ENCODE measurements at regions not wholly inside any gene's neighbourhood (a gene's known extent, or its start where the extent isn't known, plus 50 kb on each side); places are given as distances from the start of the nearest gene placed in this dataset.
"Not testable (repeated sequence)": the region's sequence is repeated elsewhere in the genome, so short reads cannot be mapped to it uniquely, and the experiment has no call there.

DNA sequence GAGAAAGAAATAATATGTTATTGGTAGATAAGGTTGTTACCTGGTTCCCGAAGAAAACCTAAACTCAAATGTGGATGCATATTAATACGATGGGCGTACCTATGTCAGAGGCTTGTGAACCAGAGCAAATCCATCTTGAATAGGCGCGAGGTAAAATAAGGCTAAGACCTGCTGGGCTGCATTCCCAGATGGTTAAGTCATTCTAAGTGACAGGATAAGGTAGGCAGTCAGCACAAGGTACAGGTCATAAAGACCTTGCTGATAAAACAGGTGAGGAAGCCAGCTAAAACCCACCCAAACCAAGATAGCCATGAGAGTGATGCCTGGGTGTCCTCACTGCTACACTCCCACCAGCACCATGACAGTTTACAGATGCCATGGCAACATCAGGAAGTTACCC, 1400.1 kb downstream of the CDH8 start:
- Histone ChIP-seq H3K27ac (ENCODE audit: low read depth, low read length) (no peak overlapping the region), H3K27me3 (ENCODE audit: control insufficient read depth in 3 of 3, insufficient read depth in 3 of 3, low read length in 3 of 3) (no peaks in the 10 kb centered on the region), H3K9me3 (ENCODE audit: control insufficient read depth in 3 of 3, low read length in 3 of 3) (peaks cover 0 to 3% (median 0%) of the 10 kb centered on the region in 3 donors), H3K4me3 (ENCODE audit: low read length in 3 of 3) (no peak overlapping the region), H3K9ac (ENCODE audit: low read depth in 1 of 3, low read length in 3 of 3) (no peak overlapping the region), H3K4me1 (ENCODE audit: control insufficient read depth in 3 of 3, insufficient read depth in 3 of 3, low read length in 3 of 3) (no peaks in the 10 kb centered on the region), H3K36me3 (ENCODE audit: control insufficient read depth in 3 of 3, insufficient read depth in 3 of 3, low read length in 3 of 3) (no peaks in the 10 kb centered on the region)

DNA sequence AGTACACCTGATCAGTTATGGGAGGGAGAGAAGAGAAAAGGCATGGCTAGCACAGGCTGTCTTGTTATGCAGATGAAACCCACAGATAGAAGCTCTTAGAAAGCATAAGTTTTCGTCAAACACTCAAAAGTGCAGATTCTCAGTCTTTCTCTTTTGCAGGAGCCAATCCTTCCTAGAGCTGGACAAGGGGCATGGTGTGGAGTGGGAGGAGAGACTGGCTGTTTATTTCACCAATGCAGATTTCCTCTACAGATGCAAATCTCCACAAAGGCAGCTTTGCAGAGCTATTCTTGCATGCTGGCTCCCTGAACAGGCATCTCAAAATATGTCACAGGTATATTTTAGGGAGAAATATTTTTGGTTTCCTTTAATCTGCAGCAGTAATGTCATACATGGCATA, 1400.7 kb downstream of the CDH8 start:
- H3K9me3 ChIP-seq (ENCODE audit: control insufficient read depth in 3 of 3, low read length in 3 of 3), result peaks cover 0 to 3% (median 0%) of the 10 kb centered on the region in 3 donors
- H3K27ac ChIP-seq (ENCODE audit: low read depth, low read length), result no peak overlapping the region
- H3K9ac ChIP-seq (ENCODE audit: low read depth in 1 of 3, low read length in 3 of 3), result no peak overlapping the region
- no peaks in the 10 kb centered on the region for H3K27me3 ChIP-seq (ENCODE audit: control insufficient read depth in 3 of 3, insufficient read depth in 3 of 3, low read length in 3 of 3)
- no peaks in the 10 kb centered on the region for H3K4me1 ChIP-seq (ENCODE audit: control insufficient read depth in 3 of 3, insufficient read depth in 3 of 3, low read length in 3 of 3)
- no peak overlapping the region for H3K4me3 ChIP-seq (ENCODE audit: low read length in 3 of 3)
- H3K36me3 ChIP-seq (ENCODE audit: control insufficient read depth in 3 of 3, insufficient read depth in 3 of 3, low read length in 3 of 3), result no peaks in the 10 kb centered on the region

DNA sequence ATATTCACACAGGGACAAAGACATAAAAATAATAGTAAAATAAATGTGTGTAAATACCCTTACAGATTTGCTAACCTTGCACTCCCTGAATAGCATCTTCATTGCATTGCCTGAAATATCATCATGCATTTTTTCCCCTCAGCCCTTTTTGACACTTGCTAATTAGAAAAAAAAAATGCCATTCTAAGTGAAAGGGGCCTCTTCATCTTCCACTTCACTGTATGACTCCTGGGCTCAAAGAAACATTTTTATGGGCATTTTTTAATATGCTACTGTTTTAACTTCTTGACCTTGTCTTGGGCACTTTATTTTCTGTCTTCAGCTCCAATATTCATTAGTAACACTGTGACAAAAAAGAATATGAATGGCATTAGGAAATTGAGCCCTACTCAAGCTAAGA, 1424.4 kb downstream of the CDH8 start:
- Histone ChIP-seq H3K36me3 (ENCODE audit: control insufficient read depth in 3 of 3, insufficient read depth in 3 of 3, low read length in 3 of 3) (no peaks in the 10 kb centered on the region), H3K27ac (ENCODE audit: low read depth, low read length) (no peak overlapping the region), H3K4me1 (ENCODE audit: control insufficient read depth in 3 of 3, insufficient read depth in 3 of 3, low read length in 3 of 3) (no peaks in the 10 kb centered on the region), H3K9me3 (ENCODE audit: control insufficient read depth in 3 of 3, low read length in 3 of 3) (no peaks in the 10 kb centered on the region), H3K27me3 (ENCODE audit: control insufficient read depth in 3 of 3, insufficient read depth in 3 of 3, low read length in 3 of 3) (no peaks in the 10 kb centered on the region), H3K9ac (ENCODE audit: low read depth in 1 of 3, low read length in 3 of 3) (no peak overlapping the region), H3K4me3 (ENCODE audit: low read length in 3 of 3) (no peak overlapping the region)

DNA sequence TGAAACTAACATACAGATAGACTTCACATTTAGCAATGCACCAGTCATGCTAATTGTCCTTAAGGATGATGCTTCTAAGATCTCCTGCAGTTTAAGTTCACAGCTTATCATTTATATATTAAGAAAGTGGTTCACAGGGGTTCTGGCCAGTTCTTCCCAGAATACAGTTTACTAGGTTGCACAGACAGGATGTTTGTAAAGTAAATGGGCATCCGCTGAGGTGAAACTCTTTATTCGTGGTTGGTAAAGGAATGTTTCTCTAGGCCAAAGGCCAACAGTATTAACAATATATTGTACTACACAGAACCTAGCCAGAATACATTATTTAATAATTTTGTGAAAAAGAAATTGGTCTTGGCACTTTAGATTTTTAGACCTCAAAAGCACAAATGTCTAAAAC, 1427.3 kb downstream of the CDH8 start:
- no peak overlapping the region for H3K9ac ChIP-seq (ENCODE audit: low read depth in 1 of 3, low read length in 3 of 3)
- no peaks in the 10 kb centered on the region for H3K9me3 ChIP-seq (ENCODE audit: control insufficient read depth in 3 of 3, low read length in 3 of 3)
- H3K27ac ChIP-seq (ENCODE audit: low read depth, low read length), result no peak overlapping the region
- H3K4me1 ChIP-seq (ENCODE audit: control insufficient read depth in 3 of 3, insufficient read depth in 3 of 3, low read length in 3 of 3), result no peaks in the 10 kb centered on the region
- no peak overlapping the region for H3K4me3 ChIP-seq (ENCODE audit: low read length in 3 of 3)
- H3K27me3 ChIP-seq (ENCODE audit: control insufficient read depth in 3 of 3, insufficient read depth in 3 of 3, low read length in 3 of 3), result no peaks in the 10 kb centered on the region
- no peaks in the 10 kb centered on the region for H3K36me3 ChIP-seq (ENCODE audit: control insufficient read depth in 3 of 3, insufficient read depth in 3 of 3, low read length in 3 of 3)

DNA sequence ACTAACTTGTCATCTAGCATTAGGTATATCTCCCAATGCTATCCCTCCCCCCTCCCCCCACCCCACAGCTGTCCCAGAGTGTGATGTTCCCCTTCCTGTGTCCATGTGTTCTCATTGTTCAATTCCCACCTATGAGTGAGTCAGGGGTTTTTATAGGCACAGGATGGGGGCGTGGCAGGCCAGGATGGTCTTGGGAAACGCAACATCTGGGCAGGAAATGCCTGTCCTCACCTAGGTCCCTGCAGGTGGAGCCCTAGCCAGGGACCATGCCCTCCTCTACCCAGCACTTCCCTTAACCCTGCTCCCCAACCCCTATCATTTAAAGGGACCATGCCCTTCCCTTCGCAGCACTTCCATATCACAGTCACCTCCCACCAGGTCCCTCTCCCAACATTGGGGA, 1430.6 kb downstream of the CDH8 start:
- H3K27ac ChIP-seq (ENCODE audit: low read depth, low read length); H3K27me3 ChIP-seq (ENCODE audit: control insufficient read depth in 3 of 3, insufficient read depth in 3 of 3, low read length in 3 of 3); H3K9me3 ChIP-seq (ENCODE audit: control insufficient read depth in 3 of 3, low read length in 3 of 3); H3K9ac ChIP-seq (ENCODE audit: low read depth in 1 of 3, low read length in 3 of 3); H3K4me3 ChIP-seq (ENCODE audit: low read length in 3 of 3); H3K4me1 ChIP-seq (ENCODE audit: control insufficient read depth in 3 of 3, insufficient read depth in 3 of 3, low read length in 3 of 3); H3K36me3 ChIP-seq (ENCODE audit: control insufficient read depth in 3 of 3, insufficient read depth in 3 of 3, low read length in 3 of 3): not testable (repeated sequence)

DNA sequence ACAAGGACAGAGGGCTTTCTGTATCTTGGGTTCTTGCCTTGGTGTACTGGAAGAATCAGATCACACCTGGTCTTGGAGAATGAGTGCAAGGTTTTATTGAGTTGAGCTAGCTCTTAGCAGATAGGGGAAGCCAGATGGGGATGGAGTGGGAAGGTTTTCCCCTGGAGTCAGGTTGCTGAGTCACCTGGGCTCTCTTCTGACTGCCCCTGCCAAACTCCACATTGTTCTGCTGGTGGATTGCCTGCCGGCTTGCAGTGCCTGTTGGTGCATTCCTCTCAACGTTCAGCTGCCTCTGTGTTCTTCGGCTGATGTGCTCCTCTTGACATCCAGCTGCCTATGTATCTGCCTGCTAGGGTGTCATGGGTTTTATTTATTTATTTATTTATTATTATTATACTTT, 1431.1 kb downstream of the CDH8 start:
- H3K27ac ChIP-seq (ENCODE audit: low read depth, low read length), result no peak overlapping the region
- no peak overlapping the region for H3K4me3 ChIP-seq (ENCODE audit: low read length in 3 of 3)
- no peak overlapping the region for H3K9ac ChIP-seq (ENCODE audit: low read depth in 1 of 3, low read length in 3 of 3)
- H3K9me3 ChIP-seq (ENCODE audit: control insufficient read depth in 3 of 3, low read length in 3 of 3), result no peaks in the 10 kb centered on the region
- H3K27me3 ChIP-seq (ENCODE audit: control insufficient read depth in 3 of 3, insufficient read depth in 3 of 3, low read length in 3 of 3), result no peaks in the 10 kb centered on the region
- no peaks in the 10 kb centered on the region for H3K4me1 ChIP-seq (ENCODE audit: control insufficient read depth in 3 of 3, insufficient read depth in 3 of 3, low read length in 3 of 3)
- no peaks in the 10 kb centered on the region for H3K36me3 ChIP-seq (ENCODE audit: control insufficient read depth in 3 of 3, insufficient read depth in 3 of 3, low read length in 3 of 3)

DNA sequence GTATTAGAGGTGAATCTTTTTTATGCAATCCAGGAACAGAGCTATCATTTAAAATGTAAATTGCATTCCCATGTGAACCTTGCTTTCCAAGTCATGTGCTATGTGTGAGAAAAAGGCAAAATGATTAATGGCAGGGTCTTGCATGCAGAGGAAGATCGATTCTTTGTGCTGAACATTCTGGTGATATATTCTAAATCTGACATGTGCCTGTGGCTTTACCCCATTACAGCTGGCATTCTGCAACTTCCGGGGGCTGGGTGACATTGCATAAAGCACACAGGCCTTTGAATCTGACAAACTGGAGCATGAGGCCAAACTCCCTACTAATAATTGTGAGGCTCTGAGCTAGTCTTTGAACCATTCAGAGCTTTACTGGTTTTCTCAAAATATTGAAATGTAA, 1449.7 kb downstream of the CDH8 start:
- Histone ChIP-seq H3K27me3 (ENCODE audit: control insufficient read depth in 3 of 3, insufficient read depth in 3 of 3, low read length in 3 of 3) (no peaks in the 10 kb centered on the region), H3K36me3 (ENCODE audit: control insufficient read depth in 3 of 3, insufficient read depth in 3 of 3, low read length in 3 of 3) (no peaks in the 10 kb centered on the region), H3K9ac (ENCODE audit: low read depth in 1 of 3, low read length in 3 of 3) (no peak overlapping the region), H3K4me3 (ENCODE audit: low read length in 3 of 3) (no peak overlapping the region), H3K9me3 (ENCODE audit: control insufficient read depth in 3 of 3, low read length in 3 of 3) (no peaks in the 10 kb centered on the region), H3K4me1 (ENCODE audit: control insufficient read depth in 3 of 3, insufficient read depth in 3 of 3, low read length in 3 of 3) (no peaks in the 10 kb centered on the region), H3K27ac (ENCODE audit: low read depth, low read length) (no peak overlapping the region)

DNA sequence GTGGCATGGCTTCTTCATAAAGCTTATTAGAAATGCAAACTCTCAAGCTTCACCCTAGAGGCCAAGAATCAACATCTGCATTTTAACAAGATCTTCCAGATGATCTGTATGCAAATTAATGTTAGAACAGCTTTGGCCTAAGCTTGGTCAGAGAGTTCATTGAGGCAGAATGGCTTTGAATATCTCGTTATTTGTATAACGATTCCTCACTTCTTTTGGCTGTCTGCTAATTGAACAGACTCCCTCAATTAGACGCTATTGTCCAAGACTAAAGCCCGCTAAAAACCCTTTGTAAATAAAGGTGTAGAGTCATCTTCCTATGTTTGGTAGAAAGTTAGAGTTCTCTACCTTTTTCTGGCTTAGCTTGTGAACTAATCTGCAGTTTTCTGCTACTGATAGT, 1453.7 kb downstream of the CDH8 start:
- Histone ChIP-seq H3K9ac (ENCODE audit: low read depth in 1 of 3, low read length in 3 of 3) (no peak overlapping the region), H3K27me3 (ENCODE audit: control insufficient read depth in 3 of 3, insufficient read depth in 3 of 3, low read length in 3 of 3) (no peaks in the 10 kb centered on the region), H3K36me3 (ENCODE audit: control insufficient read depth in 3 of 3, insufficient read depth in 3 of 3, low read length in 3 of 3) (no peaks in the 10 kb centered on the region), H3K4me1 (ENCODE audit: control insufficient read depth in 3 of 3, insufficient read depth in 3 of 3, low read length in 3 of 3) (no peaks in the 10 kb centered on the region), H3K27ac (ENCODE audit: low read depth, low read length) (no peak overlapping the region), H3K9me3 (ENCODE audit: control insufficient read depth in 3 of 3, low read length in 3 of 3) (peaks cover 0 to 4% (median 0%) of the 10 kb centered on the region in 3 donors), H3K4me3 (ENCODE audit: low read length in 3 of 3) (no peak overlapping the region)

DNA sequence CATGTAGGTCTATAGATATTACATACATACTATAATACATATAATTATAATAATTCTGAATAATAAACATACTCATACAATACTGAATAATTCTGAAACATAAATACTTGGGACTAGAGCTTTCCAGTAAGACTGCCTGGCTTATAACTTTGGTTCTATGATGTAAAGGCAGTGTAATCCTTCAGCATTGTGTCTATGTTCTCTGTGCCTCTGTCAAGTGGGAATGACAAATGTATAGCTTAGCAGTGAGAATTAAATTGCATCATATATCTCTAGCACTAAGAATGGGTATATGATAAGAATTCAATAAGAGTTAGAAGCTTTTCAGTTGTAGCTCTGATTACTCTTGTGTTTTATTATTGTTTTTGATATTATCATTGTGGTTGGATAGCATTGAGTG, 1469.3 kb downstream of the CDH8 start:
- Histone ChIP-seq H3K36me3 (ENCODE audit: control insufficient read depth in 3 of 3, insufficient read depth in 3 of 3, low read length in 3 of 3) (no peaks in the 10 kb centered on the region), H3K4me3 (ENCODE audit: low read length in 3 of 3) (no peak overlapping the region)

DNA sequence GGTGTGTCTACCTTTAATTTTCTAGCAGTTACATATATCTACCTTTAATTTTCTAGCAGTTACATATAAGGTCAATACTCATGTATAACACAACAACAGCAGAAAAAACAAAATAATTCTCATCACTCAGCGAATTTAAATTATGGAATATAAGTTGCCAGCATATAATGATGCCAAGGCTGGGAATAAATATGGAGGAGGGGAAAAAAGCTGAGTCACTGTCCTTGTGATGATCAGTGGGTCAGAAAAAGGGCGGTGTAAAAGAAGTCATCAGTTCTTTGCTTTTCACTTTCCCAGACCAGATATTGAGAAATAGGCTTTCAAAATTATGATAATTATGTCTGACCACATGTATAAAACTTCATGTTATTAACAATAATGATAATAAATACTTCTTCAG, 1471.7 kb downstream of the CDH8 start:
- H3K27ac ChIP-seq (ENCODE audit: low read depth, low read length), result no peak overlapping the region

More for the DNA sequence above, 1469.3 kb downstream of the CDH8 start:
- Histone ChIP-seq H3K27me3 (ENCODE audit: control insufficient read depth in 3 of 3, insufficient read depth in 3 of 3, low read length in 3 of 3) (no peaks in the 10 kb centered on the region), H3K9ac (ENCODE audit: low read depth in 1 of 3, low read length in 3 of 3) (no peak overlapping the region), H3K27ac (ENCODE audit: low read depth, low read length) (no peak overlapping the region), H3K4me1 (ENCODE audit: control insufficient read depth in 3 of 3, insufficient read depth in 3 of 3, low read length in 3 of 3) (no peaks in the 10 kb centered on the region), H3K9me3 (ENCODE audit: control insufficient read depth in 3 of 3, low read length in 3 of 3) (no peaks in the 10 kb centered on the region)

DNA sequence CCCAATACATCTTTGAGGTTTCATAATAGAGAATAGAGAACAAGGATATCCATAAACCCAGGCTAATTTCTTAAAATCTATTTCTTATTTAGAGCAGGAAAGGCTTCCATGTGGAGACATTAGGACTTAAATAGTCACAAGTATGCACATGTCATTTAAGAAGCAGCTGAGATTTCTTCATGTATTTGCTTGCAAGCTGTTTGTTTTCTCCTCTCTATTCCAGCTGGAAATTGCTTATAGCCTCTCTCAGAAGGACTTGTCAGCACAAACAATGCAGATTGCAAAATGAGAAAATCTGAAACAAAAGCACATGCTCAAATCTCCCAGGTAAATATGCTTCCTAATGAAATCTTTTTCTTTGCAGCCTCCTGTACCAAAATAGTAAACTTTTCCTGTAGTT, 1473.1 kb downstream of the CDH8 start:
- Histone ChIP-seq H3K9ac (ENCODE audit: low read depth in 1 of 3, low read length in 3 of 3) (no peak overlapping the region), H3K4me3 (ENCODE audit: low read length in 3 of 3) (no peak overlapping the region), H3K27me3 (ENCODE audit: control insufficient read depth in 3 of 3, insufficient read depth in 3 of 3, low read length in 3 of 3) (no peaks in the 10 kb centered on the region), H3K4me1 (ENCODE audit: control insufficient read depth in 3 of 3, insufficient read depth in 3 of 3, low read length in 3 of 3) (no peaks in the 10 kb centered on the region), H3K27ac (ENCODE audit: low read depth, low read length) (no peak overlapping the region), H3K36me3 (ENCODE audit: control insufficient read depth in 3 of 3, insufficient read depth in 3 of 3, low read length in 3 of 3) (no peaks in the 10 kb centered on the region), H3K9me3 (ENCODE audit: control insufficient read depth in 3 of 3, low read length in 3 of 3) (no peaks in the 10 kb centered on the region)

More for the DNA sequence above, 1471.7 kb downstream of the CDH8 start:
- no peaks in the 10 kb centered on the region for H3K36me3 ChIP-seq (ENCODE audit: control insufficient read depth in 3 of 3, insufficient read depth in 3 of 3, low read length in 3 of 3)
- no peaks in the 10 kb centered on the region for H3K4me1 ChIP-seq (ENCODE audit: control insufficient read depth in 3 of 3, insufficient read depth in 3 of 3, low read length in 3 of 3)
- no peak overlapping the region for H3K9ac ChIP-seq (ENCODE audit: low read depth in 1 of 3, low read length in 3 of 3)
- no peaks in the 10 kb centered on the region for H3K27me3 ChIP-seq (ENCODE audit: control insufficient read depth in 3 of 3, insufficient read depth in 3 of 3, low read length in 3 of 3)
- no peaks in the 10 kb centered on the region for H3K9me3 ChIP-seq (ENCODE audit: control insufficient read depth in 3 of 3, low read length in 3 of 3)
- no peak overlapping the region for H3K4me3 ChIP-seq (ENCODE audit: low read length in 3 of 3)
